SK-N-SH treated with all-trans-retinoic acid at 6 μM for 48 hours (cell line): ENCODE measurements at regions not wholly inside any gene's neighbourhood (a gene's known extent, or its start where the extent isn't known, plus 50 kb on each side); places are given as distances from the start of the nearest gene placed in this dataset.

Experiments used
- ATAC-seq: fragments of 200-7000 bp; cut with Tn5 transposase; 3 replicates; pipeline ENCODE4 v1.9.1; 2020; ENCODE audit warnings: mild to moderate bottlenecking, moderate library complexity
- ARNTL ChIP-seq: fragments of 450-650 bp; formaldehyde crosslinking; IDR thresholded peaks from 2 replicates; pipeline ENCODE4 v1.5.0; 2020; ENCODE audit warnings: low read depth, mild to moderate bottlenecking, moderate library complexity, borderline replicate concordance
- BACH2 ChIP-seq: fragments of 250-450 bp; sonication (Bioruptor Pico); IDR thresholded peaks from 2 replicates; pipeline ENCODE4 v1.9.0; 2021; ENCODE audit warnings: mild to moderate bottlenecking, borderline replicate concordance
- CREB5 ChIP-seq: fragments of 250-450 bp; sonication (Bioruptor Pico); IDR thresholded peaks from 2 replicates; pipeline ENCODE4 v1.5.1; 2020; ENCODE audit warnings: low read depth, mild to moderate bottlenecking, moderate library complexity
- CSDC2 ChIP-seq: fragments of 250-450 bp; sonication (Bioruptor Pico); IDR thresholded peaks from 2 replicates; pipeline ENCODE4 v1.5.0; 2020; ENCODE audit warnings: mild to moderate bottlenecking, moderate library complexity
- GLIS3 ChIP-seq: fragments of 250-450 bp; sonication (Bioruptor Pico); IDR thresholded peaks from 2 replicates; pipeline ENCODE4 v1.5.0; 2020; ENCODE audit warnings: mild to moderate bottlenecking, moderate library complexity
- ISL1 ChIP-seq: fragments of 250-450 bp; sonication (Bioruptor Pico); IDR thresholded peaks from 2 replicates; pipeline ENCODE4 v2.1.2; 2022; ENCODE audit warnings: mild to moderate bottlenecking, moderate library complexity
- OSR1 ChIP-seq: fragments of 250-450 bp; sonication (Bioruptor Pico); IDR thresholded peaks from 2 replicates; pipeline ENCODE4 v1.8.0; 2022; ENCODE audit warnings: moderate library complexity, mild to moderate bottlenecking, inconsistent platforms
- PATZ1 ChIP-seq: fragments of 250-450 bp; sonication (Bioruptor Pico); IDR thresholded peaks from 2 replicates; pipeline ENCODE4 v1.8.0; 2020; ENCODE audit warnings: mild to moderate bottlenecking, moderate library complexity, borderline replicate concordance
- POU6F1 ChIP-seq: fragments of 250-450 bp; sonication (Bioruptor Pico); IDR thresholded peaks from 2 replicates; pipeline ENCODE4 v1.8.0; 2021; ENCODE audit warnings: low read depth, mild to moderate bottlenecking, moderate library complexity, borderline replicate concordance
- PPARA ChIP-seq: fragments of 250-450 bp; sonication (Bioruptor Pico); IDR thresholded peaks from 2 replicates; pipeline ENCODE4 v1.5.0; 2020; ENCODE audit warnings: mild to moderate bottlenecking, borderline replicate concordance
- RARB ChIP-seq: fragments of 250-450 bp; sonication (Bioruptor Pico); IDR thresholded peaks from 2 replicates; pipeline ENCODE4 v1.8.0; 2021; ENCODE audit warnings: mild to moderate bottlenecking, moderate library complexity
- SNAI2 ChIP-seq: fragments of 250-450 bp; sonication (Bioruptor Pico); IDR thresholded peaks from 2 replicates; pipeline ENCODE4 v1.5.0; 2020; ENCODE audit warnings: mild to moderate bottlenecking, moderate library complexity
- TCF4 ChIP-seq: fragments of 250-450 bp; sonication (Bioruptor Pico); IDR thresholded peaks from 2 replicates; pipeline ENCODE4 v1.8.0; 2021; ENCODE audit warnings: mild to moderate bottlenecking, moderate library complexity, borderline replicate concordance
- TOX ChIP-seq: fragments of 250-450 bp; sonication (Bioruptor Pico); IDR thresholded peaks from 2 replicates; pipeline ENCODE4 v1.8.0; 2021; ENCODE audit warnings: mild to moderate bottlenecking, moderate library complexity, borderline replicate concordance
- TSHZ2 ChIP-seq: fragments of 250-450 bp; sonication (Bioruptor Pico); IDR thresholded peaks from 2 replicates; pipeline ENCODE4 v1.5.0; 2020; ENCODE audit warnings: mild to moderate bottlenecking, moderate library complexity
- ZC3H10 ChIP-seq: fragments of 250-450 bp; sonication (Bioruptor Pico); IDR thresholded peaks from 2 replicates; pipeline ENCODE4 v1.5.1; 2021; ENCODE audit warnings: mild to moderate bottlenecking, moderate library complexity
- ZFP3 ChIP-seq: fragments of 250-450 bp; sonication (Bioruptor Pico); IDR thresholded peaks from 2 replicates; pipeline ENCODE4 v1.5.0; 2020; ENCODE audit warnings: mild to moderate bottlenecking, moderate library complexity
- ZFP30 ChIP-seq: fragments of 450-650 bp; formaldehyde crosslinking; IDR thresholded peaks from 2 replicates; pipeline ENCODE4 v1.5.0; 2022; ENCODE audit warnings: mild to moderate bottlenecking, moderate library complexity
- ZNF565 ChIP-seq: fragments of 450-650 bp; formaldehyde crosslinking; conservative IDR thresholded peaks from 2 replicates; pipeline ENCODE4 v1.5.0; 2020; ENCODE audit warnings: low read depth, mild to moderate bottlenecking, moderate library complexity
- ZNF70 ChIP-seq: fragments of 450-650 bp; formaldehyde crosslinking; IDR thresholded peaks from 2 replicates; pipeline ENCODE4 v1.5.0; 2020; ENCODE audit warnings: mild to moderate bottlenecking, moderate library complexity
- ZNF8 ChIP-seq: fragments of 450-650 bp; formaldehyde crosslinking; IDR thresholded peaks from 2 replicates; pipeline ENCODE4 v1.5.0; 2020; ENCODE audit warnings: mild to moderate bottlenecking, moderate library complexity
- TF ChIP-seq, protein P1 (sequence below): fragments of 250-450 bp; sonication (Bioruptor Pico); IDR thresholded peaks from 2 replicates; pipeline ENCODE4 v1.5.1; 2021; ENCODE audit warnings: mild to moderate bottlenecking, moderate library complexity

GRCh38 chr2:120592084-120592483 is 143.6 kb upstream of the GLI2 start:
- ATAC-seq: no peak
- TF ChIP-seq ISL1 (no peak), PPARA (CRISPR knock-in tag) (no peak), ZFP30 (CRISPR knock-in tag) (no peak), SNAI2 (no peak), RARB (CRISPR knock-in tag) (no peak), OSR1 (CRISPR knock-in tag) (no peak), TCF4 (CRISPR knock-in tag) (no peak), CSDC2 (no peak), ZFP3 (CRISPR knock-in tag) (no peak), ZC3H10 (CRISPR knock-in tag) (no peak)
- TF ChIP-seq, all 23 proteins: peak for 0

DNA sequence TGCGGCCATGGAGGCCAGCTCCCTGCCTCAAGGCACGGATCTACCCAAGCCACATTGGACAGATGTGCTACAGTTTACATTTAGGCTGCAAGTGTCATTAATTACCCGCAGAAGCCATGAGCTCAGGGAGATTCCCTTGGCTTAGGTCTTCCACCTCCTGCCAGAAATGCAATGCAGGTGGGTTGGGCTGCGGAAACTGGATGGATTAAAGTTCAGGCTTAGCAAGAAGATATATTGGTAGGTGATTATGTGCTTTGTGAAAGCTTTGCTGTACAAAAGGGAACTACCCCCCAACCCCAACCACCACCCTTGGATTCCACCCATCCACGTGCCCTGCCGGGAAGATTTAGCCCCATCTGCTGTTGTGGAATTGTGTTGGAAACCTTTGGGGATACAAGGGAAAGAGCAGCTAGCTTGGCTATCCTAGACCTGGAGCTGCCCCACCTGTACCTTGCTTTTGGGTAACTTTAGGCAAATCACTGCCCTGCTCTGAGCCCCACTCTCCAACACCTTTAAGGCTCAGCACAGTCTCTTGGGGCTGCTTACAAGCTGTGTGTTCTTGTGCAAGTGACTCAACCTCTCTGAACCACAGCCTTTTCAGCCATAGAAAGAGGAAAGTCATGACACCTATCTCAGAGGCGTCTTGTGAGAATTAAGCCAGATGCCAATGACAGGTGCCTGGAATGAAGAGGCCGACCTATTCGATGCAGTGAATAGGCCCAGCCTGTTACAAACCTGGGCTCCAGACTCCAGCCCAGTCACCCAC is 141.6 kb upstream of the GLI2 start:
- TF ChIP-seq ZNF8 (CRISPR knock-in tag) (no peak), TOX (no peak), ZNF70 (CRISPR knock-in tag) (no peak), CREB5 (CRISPR knock-in tag) (no peak), RARB (CRISPR knock-in tag) (no peak), OSR1 (CRISPR knock-in tag) (no peak), PATZ1 (no peak), BACH2 (CRISPR knock-in tag) (no peak), POU6F1 (CRISPR knock-in tag) (no peak), ARNTL (CRISPR knock-in tag) (no peak), ZNF565 (CRISPR knock-in tag) (no peak), GLIS3 (CRISPR knock-in tag) (no peak), TSHZ2 (CRISPR knock-in tag) (no peak), ZFP30 (CRISPR knock-in tag) (no peak), ZFP3 (CRISPR knock-in tag) (no peak), ZC3H10 (CRISPR knock-in tag) (no peak), CSDC2 (no peak)
- TF ChIP-seq, protein P1, sequence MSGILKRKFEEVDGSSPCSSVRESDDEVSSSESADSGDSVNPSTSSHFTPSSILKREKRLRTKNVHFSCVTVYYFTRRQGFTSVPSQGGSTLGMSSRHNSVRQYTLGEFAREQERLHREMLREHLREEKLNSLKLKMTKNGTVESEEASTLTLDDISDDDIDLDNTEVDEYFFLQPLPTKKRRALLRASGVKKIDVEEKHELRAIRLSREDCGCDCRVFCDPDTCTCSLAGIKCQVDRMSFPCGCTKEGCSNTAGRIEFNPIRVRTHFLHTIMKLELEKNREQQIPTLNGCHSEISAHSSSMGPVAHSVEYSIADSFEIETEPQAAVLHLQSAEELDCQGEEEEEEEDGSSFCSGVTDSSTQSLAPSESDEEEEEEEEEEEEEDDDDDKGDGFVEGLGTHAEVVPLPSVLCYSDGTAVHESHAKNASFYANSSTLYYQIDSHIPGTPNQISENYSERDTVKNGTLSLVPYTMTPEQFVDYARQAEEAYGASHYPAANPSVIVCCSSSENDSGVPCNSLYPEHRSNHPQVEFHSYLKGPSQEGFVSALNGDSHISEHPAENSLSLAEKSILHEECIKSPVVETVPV (CRISPR knock-in tag): no peak
- ATAC-seq: no peak
